Activated T-helper 9 cell treated with anti-CD3 and anti-CD28 coated beads, Interleukin-2, amount 50 U/mL, for 16 hours (primary cell): ENCODE measurements at regions not wholly inside any gene's neighbourhood (a gene's known extent, or its start where the extent isn't known, plus 50 kb on each side); places are given as distances from the start of the nearest gene placed in this dataset.

ENCODE experiments used
- DNase-seq: peaks from one replicate; pipeline ENCODE4 v3.0.0-alpha.2; 2020; ENCODE audit warnings: low read depth

DNA sequence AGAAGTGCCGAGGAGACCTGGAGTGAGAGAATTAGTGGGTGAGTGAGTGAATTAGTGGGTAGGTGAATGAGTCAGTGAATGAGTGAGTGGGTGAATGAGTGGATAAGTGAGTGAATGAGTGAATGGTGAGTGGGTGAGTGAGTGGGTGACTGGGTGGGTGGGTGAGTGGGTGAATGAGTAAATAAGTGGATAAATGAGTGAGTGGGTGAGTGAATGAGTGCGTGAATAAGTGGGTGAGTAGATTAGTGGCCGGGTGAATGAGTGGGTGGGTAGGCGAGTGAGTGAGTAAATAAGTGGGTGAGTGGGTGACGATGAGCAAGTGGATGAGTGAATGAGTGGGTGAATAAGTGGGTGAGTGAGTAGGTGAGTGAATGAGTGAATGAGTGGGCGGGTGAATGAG, 243.7 kb upstream of the MGMT start:
- DNase-seq, result no peak

DNA sequence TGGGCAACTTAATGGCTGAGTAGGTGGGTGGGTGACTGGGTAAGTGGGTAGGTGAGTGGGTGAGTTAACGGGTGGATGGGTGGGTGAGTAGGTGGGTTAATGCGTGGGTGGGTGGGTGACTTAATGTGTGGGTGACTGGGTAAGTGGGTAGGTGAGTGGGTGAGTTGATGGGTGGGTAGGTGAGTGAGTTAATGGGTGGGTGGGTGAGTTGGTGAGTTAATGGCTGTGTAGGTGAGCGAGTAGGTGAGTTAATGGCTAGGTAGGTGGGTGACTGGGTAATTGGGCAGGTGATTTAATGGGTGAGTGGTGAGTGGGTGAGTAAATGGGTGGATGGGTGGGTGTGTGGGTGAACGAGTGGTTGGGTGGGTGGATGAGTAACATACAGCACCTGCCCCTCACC, 243.0 kb upstream of the MGMT start:
- no peak for DNase-seq

DNA sequence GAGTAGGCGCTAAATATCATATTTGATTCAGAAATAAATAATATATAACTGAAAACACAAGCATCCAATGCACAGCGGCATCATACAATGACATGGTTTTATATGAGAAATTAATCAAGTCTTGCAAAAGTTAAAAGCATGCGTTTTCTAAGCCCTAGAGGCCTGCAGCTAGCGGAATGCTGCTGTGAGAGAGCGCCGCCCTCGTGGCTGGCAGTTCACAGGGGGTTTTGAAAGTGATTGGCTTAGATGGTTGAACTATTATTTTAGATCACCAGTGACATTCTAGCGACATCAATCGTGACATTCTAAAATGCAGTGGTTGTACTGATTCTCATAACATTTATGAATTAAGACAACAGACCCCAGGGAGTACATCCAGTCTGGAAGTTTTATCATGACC, 235.2 kb upstream of the MGMT start:
- DNase-seq, result no peak

DNA sequence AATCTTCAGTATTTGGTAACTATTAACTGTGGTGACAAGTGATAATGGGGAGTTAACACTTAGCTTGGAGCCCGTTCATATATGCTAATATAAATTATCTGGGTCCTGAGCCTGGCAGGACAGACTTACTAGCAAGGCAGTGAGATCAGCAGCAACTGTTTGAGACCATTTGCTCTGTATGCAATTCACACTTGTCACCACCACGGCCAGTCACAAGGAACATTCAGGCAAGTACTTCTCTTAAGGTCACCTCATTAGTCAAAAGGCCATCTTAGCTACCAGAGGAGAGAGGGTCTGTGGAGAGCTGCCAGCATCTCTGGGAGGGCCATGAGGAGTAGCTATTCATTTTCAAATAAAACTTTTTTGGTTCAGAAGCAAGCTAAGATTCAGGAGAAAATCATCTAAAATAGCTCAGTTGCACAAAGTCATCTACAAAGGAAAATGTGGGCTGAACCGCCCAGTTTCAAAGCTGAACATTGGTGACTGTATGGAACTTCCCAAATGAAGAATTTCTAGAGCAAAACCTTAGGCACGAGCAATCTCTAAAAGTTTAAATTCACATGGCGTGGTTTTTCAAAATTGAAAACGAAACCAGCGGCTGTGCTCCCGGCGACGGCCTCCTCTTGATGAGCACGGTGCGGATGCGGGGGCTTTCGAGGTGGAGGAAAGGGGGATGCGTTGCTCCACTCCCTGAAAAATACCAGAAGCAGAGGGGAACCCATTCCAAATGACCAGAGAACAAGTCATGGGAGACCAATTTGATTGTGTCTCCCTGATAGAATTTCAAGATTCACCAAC, 233.5 kb upstream of the MGMT start:
- DNase-seq, result no peak

DNA sequence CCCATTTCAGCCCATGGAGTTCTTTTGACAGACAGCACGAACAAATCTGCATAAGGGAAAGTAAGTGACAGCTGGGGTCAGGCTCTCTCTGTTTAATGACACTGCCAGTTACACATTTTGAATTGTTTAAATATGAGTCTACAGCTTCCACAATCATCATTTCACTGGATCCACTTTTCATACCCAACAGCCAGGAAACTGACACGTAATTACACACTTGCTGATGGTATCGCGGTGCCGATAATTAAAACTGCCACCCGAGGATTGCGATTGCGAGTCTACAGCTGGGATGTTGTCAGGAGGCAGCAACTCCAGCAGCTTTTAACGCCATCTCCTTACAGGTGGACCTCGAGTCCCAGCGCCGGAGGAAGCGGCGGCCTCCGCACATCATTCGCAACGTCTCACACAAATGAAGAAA, 230.8 kb upstream of the MGMT start:
- DNase-seq, result no peak

DNA sequence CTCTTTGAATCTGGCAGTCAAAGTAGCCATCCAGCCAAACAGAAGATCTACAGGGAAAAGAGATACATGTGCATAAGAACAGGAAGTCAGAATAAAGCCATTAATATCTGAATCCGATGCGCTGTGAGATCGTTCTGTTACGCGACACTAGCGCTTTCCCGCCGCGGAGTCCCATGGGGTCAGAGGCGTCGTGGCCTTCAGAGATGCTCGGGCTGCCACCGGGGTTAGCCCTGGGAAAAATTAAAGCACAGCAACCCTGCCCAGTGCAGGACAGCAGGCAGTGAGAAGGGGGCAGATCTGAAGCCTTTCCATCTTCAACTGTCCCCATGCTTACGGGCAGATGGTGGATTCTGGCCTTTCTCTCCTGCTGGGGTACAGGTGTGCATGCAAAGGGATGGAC, 225.6 kb upstream of the MGMT start:
- DNase-seq, result no peak

DNA sequence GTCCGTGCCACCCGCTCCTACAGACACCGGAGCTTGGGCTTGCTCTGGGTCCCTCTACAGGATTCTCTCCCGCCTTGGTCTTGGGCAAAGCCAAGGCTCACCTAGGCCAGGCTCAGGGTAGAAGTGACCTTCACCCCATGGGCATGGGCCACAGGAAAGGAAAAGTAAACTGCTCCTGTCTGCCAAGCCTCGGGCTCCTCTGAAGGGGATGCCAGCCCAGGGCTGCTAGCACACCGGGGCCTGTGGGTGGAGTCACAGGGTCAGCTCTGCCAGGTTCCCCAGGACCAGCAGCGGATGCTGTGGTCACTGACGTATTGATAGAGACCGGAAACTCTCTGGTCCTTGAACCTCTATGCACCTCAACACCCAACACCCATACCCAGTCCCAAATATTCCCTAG, 222.7 kb upstream of the MGMT start:
- no peak for DNase-seq

DNA sequence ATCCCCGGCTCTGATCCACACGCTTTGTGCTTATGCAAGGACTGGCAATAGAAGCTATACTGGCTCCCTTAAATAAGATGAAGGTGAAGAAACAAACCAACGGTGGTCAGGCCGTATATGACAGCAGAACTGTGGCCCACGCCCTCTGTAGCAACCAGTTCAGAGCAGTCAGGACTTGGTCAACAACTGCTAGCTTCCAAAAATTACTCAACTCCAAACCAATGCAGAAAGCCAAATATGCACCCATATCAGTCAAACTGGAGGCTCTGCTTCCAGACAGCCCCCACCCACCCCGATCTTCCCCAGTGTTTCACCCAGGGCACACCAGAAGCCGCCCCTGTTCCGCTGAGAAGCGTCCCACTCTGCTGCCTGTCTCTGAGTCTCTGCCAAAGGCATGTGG, 222.3 kb upstream of the MGMT start:
- DNase-seq, result no peak

DNA sequence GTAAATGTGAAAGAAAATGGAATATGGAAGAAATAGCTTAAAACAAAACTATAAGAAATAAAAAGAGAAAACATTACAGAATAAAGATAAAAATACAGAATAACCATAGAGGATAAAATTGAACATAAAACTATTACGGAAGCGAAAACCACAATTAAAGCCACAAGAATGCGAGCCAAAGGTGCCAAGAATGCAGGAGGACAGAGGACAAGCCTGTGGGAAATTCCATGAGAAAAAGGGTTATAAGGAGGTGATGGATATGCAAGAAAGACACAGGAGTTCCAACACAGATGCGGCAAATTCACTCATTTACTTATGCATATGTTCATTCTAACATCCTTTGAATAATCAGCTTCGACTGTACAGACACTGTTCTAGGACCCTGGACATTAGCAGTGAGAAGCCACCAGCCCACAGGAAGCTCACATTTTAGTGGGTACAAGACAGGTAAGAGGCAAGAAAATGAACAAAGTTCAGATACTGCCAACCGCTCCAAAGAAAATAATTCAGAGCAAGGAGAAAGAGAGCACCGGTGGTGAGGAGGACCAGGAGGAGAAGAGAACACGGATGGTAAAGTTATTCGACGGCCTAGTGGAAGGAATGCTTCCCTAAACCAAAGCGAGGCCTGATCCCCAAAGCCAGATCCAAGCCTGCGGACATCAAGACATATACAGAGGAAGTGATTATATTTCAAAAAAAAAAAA, 213.7 kb upstream of the MGMT start:
- DNase-seq, result no peak

DNA sequence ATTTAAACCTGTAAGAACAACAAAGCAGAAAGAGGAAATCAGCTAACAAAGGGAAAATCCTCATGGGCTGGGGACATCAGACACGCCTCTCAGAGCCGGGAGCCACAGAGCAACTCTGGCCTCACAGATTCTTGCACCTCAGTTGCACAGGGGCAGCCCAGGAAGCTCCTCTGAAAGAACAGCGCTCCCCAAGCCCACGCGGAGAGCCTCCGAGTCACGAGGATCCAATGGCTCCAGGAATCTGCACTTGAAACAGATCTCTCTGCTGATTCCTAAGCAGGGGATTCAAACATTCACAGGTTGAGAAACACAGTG, 213.2 kb upstream of the MGMT start:
- DNase-seq, result no peak

DNA sequence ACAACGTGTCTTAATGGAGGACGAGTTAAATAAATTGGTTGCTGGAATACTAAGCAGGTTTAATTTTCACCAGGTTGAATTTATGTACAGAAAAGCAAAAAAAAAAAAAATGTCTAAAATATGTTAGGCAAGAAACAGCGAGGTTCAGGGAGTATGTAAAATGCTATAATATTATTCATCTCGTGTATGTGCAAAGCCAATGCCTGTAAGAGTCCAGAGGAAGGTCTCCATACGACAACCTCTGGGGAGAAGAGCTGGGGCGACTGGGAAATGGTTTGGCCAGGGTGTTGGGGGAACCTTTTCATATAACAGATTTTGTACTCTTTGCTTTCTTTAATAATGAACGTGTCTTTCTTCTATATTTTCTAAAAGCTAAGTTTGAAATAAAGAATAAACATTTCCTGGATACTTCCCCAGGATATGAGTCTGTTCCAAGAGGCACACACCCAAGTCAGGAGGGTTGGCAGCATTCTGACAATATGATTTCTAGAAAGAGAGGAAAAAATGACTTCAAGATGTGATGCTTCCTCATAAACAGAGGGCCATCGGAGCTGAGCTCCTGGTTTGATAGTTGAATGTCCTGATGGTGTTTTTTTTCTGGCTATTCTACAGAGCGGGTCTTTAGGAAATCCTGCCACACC, 208.6 kb upstream of the MGMT start:
- DNase-seq, result no peak

DNA sequence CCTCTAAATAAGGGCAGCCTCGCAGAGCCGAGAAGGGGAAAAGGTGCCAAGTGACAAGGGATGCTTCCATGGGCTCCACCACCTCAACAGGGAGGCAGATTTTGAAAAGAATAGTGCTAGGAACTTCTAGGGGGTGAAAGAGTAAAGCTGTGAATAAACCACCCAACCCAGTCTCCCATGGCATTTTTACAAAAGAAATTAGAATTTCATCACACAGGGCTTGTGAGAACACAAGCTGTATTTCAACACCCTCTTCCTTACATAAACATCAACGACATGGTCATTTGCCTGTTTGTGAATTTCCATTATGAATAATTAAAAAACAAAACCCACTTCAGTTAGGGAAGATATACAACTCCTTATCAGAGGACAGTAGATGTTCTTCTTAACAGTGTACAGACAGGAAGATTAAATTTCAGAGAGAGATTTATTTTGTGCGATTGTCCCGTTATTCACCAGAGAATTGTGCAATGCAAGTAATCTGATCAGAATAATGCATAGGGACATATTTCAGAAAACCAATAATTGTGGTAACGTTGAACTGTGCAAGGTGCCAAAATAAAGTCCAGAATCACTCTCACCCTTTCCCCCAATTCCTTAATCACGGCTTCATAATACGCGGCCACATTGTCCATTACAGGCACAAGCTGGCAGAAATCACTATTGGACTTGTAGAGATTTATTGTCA, 207.8 kb upstream of the MGMT start:
- no peak for DNase-seq

DNA sequence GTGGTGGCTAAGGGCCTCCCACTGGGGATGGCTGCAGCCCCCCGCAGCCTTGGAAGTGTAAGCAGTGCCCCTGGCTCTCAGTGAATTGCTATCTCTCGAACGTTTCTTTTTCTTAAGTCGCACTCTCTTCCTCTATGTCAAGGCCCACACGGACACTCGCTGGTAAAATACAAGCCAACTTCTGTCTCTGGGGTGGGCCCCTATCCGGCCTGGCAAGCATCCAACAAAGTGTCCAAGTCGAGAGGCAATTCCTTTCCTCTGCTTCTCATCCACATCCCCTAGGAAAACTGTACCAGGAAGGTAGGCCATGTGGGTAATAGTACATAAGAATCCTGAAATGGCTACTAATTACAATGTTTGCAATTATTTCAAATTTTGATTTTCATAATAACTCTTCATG, 194.9 kb upstream of the MGMT start:
- DNase-seq, result no peak

DNA sequence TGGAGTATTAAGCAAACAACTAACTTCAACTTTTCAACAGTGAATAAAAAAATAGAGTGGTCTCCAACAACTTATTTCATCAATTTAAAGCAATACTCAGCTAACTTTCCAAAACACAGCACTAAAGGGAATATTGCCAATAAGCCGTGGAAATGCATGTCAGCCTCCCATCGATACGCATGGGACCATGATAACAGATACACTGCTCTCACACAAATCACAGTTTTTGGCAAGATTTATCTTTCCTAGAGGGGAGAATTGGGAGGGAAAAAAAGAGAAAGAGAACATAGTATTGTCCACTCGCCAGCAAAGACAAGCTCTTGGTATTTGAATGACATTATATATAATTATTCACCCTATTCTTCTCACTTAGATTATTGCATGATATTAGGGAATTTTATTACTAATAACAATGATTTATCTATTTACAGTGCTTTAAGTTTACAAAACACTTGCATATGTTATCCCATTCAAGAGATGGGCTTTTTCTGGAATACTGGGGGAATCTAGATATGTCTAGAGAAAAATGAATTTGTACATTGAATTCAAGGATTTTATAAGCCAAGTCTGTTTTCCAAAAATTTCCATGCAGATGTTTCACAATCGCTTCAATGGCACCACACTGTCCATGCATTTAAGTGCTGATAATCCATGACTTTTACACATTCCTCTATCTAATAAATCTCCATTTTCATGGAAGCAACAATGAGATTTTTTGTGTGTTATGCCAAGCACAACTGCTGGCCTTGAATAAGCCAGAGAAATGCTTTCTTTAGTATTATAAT, 194.0 kb upstream of the MGMT start:
- no peak for DNase-seq

DNA sequence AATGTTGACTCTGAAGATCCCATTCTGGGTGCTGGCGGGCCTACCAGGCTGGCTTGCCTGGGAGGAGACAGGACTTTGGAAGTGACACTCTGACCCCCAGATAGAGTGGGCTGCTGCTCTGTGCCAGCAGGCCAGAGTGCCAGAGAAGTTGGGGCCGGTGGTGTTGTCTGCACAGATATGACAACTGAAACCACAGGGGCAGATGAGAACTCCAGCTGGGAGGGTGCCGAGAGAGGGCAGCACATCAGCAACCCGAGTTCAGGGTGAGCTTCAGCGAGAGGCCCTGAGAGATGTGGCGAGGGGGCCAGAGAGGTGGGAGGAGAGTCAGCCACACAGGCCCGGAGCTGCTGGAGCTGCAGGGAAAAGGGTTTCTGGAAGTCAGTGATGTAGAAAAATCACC, 193.2 kb upstream of the MGMT start:
- DNase-seq, result no peak

DNA sequence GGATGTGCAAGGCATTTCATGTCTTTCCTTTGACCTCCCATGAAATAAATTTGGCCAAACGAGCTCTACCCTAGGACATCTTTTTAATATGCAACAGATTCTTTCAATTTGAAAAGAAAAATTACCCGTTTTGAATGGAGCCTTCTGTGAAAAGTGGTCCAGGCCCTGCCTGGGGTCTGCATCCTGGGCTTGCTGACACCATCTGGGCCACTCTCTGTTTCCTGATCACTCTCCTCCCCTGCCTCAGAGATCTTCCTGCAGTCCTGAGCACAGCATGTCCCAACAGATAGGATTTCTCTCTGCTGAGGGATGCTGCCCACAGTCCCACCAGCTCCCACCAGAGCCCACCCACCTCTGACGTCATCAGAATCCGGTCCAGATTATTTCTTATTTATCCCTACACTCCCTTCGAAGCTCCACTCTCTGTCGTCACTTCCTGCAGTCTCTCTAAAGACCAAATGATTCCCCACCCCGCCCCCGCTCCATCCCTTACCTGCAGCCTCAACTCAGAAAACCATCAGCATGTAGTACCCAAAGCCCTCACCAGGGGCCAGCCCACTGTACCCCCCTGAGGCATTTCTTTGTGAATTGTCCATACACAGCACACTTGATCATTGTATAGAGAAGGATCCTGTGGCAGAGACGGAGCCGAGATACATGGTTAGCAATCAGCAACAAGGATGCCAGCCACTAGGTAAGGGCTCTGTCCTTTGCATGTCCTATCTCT, 192.1 kb upstream of the MGMT start:
- DNase-seq, result no peak

DNA sequence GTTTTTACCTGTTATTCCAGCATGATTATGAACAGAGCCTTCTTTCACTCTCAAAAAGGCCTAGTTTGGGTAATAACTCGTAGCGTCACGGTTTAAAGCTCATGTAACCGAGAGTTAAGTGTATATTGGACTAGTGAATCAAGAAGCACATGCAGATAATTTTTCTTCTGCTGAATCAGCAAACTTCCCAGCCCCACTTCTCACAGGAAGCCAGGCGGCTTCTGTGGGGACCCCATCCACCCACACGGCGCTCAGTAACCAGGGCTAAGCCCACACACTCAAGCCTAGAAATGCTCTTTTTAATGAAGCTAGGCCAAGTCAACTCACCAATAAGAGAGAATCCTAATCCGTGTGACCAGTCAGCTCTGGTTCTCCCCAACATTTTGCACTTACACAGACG, 191.2 kb upstream of the MGMT start:
- DNase-seq, result no peak

DNA sequence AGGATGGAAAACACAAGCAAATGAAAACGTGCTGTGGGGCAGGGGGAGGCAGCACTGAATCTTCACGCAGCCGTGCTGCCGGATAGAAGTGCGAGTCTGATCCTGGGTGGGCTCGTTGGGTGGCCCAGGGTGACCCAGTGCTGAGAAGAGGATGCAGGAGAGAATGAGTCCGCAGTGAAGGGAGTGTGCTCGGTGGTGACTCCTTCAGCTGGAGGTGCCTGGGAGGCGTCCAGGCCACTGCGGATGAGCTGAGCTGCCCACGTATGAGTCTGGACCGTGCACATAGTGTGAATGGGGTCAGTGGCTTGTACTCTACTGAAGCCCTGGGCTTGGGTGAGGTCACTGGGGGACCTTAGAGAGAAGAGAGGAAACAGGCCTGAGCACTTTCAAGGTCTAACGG, 190.0 kb upstream of the MGMT start:
- no peak for DNase-seq

DNA sequence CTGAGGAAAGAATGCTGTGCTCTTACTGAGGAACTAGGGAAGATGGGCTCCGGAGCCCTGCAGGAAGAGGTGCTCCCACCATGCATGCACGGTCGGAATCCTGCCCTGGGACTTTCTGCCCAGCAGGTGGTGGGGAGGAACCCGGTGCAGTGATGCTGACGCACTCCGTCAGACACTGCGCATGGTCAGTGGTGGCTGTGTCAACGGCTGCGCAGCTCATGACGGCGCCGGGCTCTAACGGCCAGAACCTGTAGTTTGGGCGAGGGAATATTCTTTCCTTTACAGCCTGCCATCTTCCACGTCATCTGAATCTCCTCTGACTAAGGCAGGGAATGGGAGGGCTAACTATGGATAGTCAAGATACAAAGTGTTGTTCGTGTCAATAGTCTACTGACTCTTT, 189.2 kb upstream of the MGMT start:
- no peak for DNase-seq

DNA sequence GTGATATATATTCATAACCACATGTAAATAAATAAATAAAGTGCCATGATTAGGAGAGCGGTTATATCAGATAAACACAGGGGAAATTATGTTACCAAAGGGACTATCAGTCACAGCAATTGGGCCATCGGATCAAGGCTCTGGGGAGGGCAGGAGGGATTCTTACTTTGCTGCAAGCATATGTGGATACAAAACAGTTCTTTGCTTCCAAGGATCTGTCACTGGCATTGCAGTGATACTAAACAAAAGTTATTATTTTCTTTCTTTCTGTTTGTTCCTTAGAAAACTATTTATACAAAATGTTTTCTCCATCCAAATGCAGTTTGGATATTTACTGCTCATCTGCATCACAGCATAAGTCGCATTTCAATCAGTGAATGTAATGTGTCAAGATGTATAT, 188.4 kb upstream of the MGMT start:
- no peak for DNase-seq

DNA sequence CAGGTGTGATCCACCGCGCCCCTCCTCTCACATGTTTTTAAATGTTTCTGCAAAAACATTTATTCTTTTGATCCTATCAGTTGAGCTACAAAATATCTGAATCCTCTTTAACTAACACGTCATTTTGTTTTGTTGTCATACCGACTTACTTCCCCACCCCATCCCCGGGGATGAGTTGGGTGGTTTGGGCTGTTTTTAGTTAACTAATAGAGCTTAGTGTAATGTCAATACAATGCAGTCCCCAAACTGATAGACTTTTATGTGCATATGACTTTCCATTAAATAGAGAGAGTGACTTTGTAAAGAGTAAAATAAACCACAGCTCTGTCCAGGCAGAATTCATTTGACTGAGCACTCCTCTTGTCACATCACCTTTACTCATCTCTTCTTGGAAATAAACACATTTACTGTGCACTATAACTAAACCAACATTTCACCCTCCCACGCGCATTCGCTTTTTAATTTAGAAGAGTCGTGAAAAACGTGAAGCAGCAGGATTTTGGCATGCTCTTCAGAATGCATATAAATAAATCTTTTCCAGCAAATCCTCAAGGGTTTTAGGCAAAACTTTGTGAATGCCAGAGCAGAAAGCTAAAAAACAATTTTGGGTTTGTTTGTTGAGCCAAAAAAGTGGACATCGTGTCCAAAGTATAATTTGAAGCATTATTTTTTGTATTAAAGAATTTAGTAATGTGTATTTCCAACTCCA, 187.4 kb upstream of the MGMT start:
- no peak for DNase-seq
